NCI-H2196 (cell line): ENCODE measurements at regions not wholly inside any gene's neighbourhood (a gene's known extent, or its start where the extent isn't known, plus 50 kb on each side); places are given as distances from the start of the nearest gene placed in this dataset.

Experiments
- DNase-seq: peaks from one replicate; lab custom pipeline; 2025; ENCODE audit not compliant: unreplicated experiment; lab: John Stamatoyannopoulos, UW

- no peak for DNase-seq
These were observed 288.5 kb downstream of the KBTBD8 start for GRCh38 chr3:67286586-67286985.

- no peak for DNase-seq
These were observed 290.5 kb downstream of the KBTBD8 start for GRCh38 chr3:67288466-67289106.

DNA sequence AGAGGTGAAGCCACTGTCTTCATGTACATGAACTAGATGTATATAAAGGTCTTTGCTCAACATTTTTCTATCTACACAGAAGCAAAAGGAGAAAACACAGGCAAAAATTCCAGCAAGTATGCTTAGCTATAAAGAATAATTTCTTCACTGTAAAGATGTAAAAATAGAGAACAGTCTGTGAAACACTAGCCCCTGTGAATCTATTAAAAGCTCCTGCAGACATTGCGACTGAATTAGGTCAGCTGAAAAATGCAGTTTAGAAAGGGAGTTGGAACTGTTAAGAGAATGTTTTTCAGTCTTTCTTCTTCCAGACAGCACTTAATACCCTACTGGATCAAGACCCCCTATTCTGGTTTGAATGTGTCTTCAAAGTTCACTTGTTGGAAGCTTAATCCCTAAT is 291.5 kb downstream of the KBTBD8 start:
- no peak for DNase-seq

DNA sequence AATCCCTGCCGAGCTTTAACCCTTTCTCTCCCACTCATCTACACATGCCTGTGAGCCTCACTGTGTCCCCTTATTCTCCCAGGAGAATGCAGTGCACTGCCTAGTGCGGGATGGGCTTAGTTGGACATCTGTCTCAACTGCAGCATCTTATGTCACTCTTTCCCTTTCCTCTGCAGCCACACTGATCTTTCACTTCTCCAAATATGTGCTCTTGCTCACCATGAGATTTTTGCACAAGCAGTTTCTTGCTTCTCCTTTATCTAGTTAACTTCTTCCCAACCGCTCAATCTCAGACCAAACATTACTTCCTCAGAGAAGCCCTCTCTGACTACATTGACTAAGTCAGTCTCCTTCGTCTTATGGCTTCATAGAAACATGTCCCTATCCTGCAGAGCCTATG is 292.3 kb downstream of the KBTBD8 start:
- DNase-seq = no peak

DNA sequence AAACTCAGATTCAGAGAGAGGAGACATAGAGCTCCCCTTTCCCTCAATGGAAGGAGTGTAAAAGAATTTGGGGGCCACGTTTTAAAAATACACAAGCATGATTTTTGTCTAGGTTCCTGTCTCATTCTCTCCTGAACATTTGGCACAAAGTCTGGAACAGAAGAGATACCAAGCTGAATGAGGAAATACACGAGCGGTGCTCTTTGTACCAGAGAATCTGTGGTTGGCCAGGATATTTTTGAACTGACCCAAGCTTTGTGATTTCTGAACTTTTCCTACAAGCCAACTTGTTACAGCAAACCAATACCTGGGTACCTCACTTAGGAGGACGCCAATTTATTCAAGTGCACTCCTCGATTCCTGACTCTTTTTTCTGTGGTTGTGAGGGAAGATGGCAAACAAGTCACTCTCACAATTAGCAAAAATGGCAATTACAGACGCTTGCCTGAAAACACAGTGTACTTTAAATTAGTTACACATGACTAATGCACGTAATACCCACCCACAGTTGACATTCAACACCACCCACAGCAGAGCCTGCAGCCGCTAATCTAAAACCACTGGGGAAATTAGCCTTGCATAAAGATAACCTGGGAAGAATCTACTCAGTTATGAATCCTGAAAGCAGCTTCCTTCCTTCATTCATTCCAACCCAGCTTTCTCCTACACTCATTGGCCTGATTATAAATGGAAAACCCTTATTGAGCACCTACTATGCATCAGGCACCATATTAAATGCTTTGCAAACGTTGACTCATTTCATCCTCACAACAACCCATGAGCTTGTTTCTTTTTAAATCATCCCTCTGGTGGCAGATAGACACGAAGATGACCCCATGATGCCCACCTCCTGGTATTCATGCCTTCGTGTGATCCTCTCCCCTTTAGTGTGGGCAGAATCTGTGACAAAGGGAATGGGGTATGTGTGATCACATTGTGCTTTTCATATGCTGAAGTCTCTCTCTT is 293.5 kb downstream of the KBTBD8 start:
- no peak for DNase-seq

DNA sequence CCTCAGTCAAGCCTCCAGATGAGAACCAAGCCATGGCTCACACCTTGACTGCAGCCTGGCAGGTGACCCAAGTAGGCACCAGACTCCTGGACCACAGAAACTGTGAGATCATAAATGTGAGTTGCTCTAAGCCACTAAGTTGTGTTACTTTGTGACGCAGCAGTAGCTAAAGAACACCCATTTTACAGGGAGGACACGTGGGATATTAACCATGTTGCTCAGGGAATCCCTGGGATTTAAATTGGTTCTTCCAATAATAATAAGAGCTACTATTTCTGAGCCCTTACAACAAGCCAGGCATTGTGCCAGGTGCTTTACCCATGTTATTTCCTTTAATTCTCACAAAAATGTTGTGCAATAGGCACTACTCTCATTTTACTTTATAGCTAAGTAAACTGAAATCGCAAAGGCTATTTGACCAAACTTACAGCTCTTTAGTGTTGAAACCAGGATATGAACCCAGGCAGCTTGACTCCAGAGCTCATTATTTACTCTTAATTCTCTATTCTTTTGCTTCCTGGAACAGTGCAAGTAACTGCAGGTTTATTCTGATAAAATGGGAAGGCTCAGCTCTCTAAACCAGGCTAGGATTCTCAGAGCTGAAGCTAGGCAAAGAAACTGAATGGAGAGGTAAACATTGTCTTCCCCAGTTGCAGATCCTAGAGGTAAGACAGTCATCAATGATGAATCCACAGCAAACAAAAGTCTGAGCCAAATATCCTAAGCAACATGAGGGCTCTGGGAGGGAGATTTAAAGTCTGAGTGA is 294.4 kb downstream of the KBTBD8 start:
- DNase-seq = no peak

DNA sequence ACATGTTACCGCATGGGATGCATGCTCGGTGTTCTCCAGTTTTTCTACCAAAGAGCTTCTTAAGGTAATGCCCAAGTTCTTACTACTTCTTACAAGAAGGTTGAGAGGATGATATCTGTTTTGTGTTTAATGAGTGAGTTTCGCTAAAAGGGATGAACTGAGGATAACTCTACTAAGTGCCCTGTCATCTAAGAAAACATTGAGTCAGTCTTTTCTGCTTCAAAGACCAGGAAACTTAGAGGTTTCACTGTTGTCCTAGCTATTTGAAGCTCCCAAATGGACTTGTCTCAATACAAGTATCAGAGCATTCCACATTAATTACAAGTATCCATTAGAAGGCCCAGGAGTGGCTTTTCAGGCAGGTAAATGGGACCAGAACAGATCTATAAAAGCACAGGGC is 296.2 kb downstream of the KBTBD8 start:
- no peak for DNase-seq

GRCh38 chr3:67296039-67296892 is 298.2 kb downstream of the KBTBD8 start:
- no peak for DNase-seq

GRCh38 chr3:67297715-67298475 is 299.8 kb downstream of the KBTBD8 start:
- no peak for DNase-seq

DNA sequence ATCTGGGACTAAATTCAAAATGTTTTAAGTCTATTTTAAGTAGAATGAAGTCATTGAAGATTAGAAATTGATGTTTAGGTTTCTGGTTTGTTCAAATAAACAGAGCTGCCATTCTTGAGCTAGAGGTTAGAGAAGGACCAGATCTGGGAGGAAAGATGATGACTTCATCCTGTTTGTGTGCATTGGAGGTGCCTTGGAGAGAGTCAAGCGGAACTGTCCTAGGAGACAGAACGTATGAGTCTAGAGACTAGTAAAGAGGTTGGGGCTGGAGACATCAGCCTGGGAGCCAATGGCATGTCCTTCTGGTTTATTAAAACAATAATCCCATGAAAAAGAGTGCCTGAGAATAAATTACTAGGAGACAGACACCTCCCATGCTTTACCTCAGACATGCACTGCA is 303.4 kb downstream of the KBTBD8 start:
- no peak for DNase-seq

GRCh38 chr3:67302489-67302888 is 304.4 kb downstream of the KBTBD8 start:
- no peak for DNase-seq

DNA sequence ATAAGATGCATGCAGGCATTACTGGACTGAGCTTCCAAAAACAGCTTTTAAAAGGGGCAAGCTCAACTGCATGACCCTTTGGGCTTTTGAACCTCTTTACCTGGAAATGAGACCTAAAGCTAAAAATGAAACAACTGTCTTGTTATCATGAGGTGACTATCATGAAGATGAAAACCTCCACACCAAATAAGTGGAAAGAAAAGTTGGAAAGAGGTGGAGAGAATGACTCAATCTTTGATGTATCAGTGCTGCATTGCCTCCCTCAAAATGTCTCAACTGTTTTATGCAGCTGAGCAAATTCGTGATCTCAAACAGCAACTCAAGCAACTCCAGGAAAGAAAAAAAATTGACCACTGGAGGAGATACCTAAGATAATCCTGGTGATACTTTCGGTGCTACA is 307.1 kb downstream of the KBTBD8 start:
- DNase-seq = no peak

- DNase-seq = no peak
These were observed 307.8 kb downstream of the KBTBD8 start for GRCh38 chr3:67305922-67306321.

DNA sequence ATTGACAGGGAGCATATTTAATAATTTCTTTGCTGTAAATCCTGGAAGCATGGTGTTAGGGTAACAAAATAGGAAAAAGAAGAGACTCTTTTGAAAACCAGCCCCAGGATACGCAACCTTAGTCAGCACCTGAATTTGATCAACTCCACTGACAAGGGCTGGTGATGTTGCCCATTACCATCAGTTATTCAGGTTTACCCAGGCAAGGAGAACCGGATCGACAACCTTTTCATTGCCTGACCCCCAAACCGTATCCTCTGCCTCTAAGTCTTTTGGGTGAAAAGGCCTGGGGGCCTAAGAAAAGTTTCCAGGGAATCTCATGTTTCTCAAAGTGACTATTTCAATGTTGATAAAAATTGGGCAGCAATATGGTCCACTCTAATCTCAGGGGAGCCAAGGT is 313.3 kb downstream of the KBTBD8 start:
- DNase-seq = no peak

DNA sequence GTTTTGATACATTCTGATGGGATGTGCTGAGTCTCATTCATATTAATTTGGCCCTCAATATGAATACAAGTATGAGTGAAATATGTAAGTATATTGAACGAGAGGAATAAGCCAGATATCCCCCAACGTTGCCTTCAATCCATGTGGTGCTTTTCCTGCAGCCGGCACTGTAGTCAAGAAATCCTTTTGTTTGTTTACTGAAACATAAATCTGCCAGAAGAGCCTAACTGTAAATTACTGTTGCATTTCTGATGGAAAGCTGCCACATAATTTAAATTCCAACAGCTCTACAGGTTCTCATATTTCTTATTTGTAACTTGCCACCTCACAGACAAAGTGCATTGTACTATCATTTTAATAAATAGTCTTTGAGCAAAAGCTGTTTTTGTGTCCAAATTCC is 314.0 kb downstream of the KBTBD8 start:
- no peak for DNase-seq

GRCh38 chr3:67318162-67318561 is 320.1 kb downstream of the KBTBD8 start:
- DNase-seq = no peak

GRCh38 chr3:67324554-67324953 is 326.4 kb downstream of the KBTBD8 start:
- DNase-seq = no peak
